ENCODE measurements at regions not wholly inside any gene's neighbourhood (a gene's known extent, or its start where the extent isn't known, plus 50 kb on each side); places are given as distances from the start of the nearest gene placed in this dataset.

DNA sequence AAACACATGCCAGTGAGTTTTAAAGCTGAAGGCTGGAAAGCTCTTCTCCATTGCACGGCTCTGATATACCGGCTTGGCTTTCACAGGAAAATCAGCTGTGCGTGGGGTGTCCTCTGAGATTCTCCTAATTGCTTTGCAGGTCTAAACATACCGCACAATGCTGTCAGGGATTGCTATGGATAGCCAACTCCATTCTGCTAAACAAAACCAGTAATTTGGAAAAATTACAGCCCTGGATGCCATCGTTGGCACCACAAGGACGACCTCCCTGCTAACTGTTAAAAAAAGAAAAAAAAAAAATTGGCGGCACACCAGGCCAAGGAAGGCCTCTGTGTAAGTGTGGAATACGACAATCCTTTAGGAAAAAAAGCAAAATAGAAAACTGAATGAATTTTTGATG lies 118.6 kb upstream of the ADARB2 start:
- TF ChIP-seq, protein P1, sequence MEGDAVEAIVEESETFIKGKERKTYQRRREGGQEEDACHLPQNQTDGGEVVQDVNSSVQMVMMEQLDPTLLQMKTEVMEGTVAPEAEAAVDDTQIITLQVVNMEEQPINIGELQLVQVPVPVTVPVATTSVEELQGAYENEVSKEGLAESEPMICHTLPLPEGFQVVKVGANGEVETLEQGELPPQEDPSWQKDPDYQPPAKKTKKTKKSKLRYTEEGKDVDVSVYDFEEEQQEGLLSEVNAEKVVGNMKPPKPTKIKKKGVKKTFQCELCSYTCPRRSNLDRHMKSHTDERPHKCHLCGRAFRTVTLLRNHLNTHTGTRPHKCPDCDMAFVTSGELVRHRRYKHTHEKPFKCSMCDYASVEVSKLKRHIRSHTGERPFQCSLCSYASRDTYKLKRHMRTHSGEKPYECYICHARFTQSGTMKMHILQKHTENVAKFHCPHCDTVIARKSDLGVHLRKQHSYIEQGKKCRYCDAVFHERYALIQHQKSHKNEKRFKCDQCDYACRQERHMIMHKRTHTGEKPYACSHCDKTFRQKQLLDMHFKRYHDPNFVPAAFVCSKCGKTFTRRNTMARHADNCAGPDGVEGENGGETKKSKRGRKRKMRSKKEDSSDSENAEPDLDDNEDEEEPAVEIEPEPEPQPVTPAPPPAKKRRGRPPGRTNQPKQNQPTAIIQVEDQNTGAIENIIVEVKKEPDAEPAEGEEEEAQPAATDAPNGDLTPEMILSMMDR (IDR thresholded peaks at IDR 0.05), result no peak
- TF ChIP-seq POLR2A (IDR thresholded peaks at IDR 0.05), result no peak
